ENCODE measurements at regions not wholly inside any gene's neighbourhood (a gene's known extent, or its start where the extent isn't known, plus 50 kb on each side); places are given as distances from the start of the nearest gene placed in this dataset.
"Not testable (repeated sequence)": the region's sequence is repeated elsewhere in the genome, so short reads cannot be mapped to it uniquely, and the experiment has no call there.

DNA sequence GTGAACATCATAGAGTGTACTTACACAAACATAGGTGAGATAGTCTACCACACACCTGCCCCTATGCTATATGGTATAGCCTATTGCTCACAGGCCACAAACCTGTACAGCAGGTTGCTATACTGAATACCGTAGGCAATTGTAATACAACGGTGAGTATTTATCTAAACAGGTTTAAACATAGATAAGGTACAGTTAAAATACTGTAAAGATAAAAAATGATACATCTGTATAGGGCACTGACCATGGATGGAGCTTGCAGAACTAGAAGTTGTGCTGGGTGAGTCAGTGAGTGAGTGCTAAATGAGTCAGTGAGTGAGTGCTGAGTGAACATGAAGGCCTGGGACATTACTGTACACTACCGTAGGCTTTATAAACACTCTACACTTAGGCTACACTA is 267.0 kb upstream of the HS6ST1 start:
- DNase-seq: no peak

DNA sequence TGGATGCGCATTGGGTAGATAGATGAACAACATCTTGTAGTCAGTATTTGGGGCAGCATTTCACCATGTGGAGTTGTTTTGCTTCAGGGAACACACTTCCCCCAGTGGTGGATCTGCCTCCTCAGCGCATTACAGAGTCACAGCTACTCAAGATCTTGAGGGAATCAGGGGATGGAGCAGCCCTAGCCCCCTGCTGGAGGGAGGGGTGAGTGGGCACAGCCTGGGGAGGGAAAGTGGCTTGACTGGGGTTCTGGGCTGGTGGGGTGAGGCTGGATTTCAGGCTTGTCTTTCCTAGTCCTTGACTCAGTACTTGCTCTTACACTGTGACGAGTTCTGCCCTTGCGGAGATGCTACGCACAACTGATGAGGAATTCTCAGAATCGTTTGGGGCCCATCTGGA is 271.0 kb upstream of the HS6ST1 start:
- no peak for DNase-seq

DNA sequence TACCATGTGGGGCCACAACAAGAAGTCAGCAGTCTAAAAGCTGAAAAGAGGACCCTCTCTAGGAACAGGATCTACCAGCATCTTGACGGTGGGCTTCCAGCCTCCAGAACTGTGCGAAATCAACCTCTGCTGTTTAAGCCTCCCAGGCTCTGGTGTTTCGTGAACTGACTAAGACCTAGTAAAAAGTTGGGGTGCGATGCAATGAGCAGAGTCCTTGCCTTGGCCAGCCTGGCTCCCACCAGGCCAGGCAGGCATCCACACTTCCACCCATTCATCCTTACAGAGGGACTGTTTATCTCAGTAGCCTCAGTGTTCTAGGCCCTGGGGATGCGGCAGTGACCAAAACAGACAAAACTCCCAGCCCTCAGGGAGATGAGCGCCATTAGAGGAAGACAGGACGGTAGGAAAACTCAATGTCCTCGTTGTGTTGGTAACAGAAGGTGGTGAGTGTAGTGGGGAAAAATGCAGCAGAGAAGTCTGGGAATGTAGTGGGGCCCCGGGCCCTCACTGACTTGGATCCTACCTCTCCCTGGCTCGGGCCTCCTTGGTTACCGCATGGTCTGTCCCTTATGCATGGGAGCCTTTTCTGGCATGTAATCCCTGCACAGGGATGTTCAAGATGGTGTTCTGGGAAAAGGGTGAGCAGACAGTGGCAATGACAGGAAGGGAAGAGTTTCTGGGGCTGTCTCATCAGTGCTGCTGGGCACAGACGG is 271.8 kb upstream of the HS6ST1 start:
- DNase-seq: no peak

DNA sequence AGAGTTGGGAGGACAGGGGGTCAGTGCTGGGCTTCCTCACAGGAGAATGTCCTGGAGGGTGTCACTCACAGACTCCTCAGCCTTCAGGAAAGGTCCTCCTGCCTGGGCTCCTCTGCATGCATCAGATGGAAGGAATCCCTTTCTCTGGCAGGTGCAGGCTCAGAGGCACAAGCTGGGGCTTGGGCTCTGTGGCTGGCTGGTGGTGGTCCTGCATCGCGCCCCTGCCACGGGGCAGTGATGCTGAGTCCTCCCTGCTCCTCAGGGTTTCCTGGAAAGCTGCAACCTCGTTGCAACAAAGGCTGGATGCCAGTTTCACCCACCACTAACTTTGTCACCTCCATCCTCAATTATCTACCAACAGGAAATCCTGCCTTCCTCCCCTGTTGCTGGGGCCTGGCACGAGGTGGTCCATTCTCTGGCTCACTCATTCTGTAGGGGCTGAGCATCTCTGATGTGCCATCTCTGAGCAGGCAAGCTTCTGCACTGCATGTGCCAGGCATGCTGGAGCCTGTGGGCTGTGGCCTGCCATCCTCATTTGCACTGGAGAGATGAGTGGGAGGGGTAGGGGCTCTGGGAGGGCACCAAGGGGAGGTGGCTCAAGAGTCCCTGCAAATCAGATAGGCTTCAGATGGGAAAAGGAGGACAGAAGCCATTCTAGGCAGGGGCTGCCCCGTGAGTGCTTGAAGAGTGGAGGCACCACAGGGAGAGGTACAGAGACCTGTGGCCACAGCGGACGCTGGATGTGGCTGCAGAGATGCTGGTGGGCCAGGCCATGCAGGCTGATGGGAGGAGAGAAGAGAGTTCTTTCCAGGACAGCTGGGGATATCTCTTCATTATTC is 272.6 kb upstream of the HS6ST1 start:
- DNase-seq: no peak

DNA sequence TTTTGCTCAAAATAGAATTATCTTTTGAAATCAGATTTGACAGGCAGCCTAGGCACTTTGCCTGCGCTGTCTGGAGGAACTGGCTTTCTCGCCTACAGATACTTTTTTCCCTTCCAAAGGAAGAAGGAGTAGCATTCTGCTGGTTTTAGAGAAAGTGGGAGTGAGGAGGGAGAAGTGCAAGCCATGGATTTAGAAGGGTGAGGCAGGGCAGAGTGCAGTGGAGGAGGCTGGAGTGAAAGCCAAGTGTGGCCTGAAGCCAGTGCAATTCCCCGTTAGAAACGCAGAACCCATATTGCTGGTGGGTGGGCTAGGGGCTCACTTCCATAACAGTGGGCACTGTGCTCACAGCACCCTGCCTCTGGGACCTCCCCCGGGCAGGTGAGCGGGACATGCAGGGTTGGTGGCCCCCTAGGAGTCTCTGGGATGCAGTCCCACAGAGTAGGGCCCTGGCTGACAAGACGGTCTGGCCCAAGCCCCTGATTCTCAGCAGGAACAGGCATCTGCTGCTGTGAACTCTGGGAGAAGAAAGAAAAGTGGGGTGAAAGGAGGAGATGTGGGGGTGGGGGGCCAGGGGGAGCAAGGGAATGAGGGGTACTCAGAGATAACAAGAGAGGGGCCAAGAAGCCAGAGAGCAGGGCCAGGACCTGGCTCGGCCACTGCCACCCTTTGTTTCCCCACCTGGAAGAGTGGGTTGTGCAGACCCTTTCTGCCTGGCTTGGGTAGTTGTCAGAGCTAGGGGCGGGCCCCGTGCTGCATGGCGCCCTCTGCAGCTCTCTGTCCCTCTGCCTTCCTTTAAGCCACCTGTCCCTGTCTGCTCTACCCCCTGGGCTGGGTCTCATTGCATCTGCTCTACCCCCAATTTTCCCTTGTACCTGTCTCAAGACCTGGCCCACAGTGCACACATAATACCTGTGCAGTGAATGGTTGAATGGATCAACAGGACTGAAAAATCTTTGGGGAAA is 273.5 kb upstream of the HS6ST1 start:
- no peak for DNase-seq

DNA sequence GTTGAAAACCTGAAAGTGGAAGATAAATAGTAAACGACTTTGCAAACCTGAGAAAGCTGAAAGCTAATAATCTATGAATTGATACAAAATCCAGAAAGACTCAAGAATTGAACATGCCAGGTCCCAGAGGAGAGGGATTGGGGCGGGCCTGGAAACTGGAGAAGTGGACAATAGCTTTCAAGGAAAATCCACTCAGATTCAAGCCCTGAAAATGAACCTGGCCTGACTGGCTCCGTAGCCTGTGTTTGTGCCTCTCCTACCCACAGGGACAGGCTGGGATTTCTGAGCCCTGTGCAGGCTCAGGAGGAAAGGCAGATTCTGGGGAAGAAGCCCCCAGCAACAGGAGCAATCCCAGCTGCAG is 274.8 kb upstream of the HS6ST1 start:
- DNase-seq: no peak

DNA sequence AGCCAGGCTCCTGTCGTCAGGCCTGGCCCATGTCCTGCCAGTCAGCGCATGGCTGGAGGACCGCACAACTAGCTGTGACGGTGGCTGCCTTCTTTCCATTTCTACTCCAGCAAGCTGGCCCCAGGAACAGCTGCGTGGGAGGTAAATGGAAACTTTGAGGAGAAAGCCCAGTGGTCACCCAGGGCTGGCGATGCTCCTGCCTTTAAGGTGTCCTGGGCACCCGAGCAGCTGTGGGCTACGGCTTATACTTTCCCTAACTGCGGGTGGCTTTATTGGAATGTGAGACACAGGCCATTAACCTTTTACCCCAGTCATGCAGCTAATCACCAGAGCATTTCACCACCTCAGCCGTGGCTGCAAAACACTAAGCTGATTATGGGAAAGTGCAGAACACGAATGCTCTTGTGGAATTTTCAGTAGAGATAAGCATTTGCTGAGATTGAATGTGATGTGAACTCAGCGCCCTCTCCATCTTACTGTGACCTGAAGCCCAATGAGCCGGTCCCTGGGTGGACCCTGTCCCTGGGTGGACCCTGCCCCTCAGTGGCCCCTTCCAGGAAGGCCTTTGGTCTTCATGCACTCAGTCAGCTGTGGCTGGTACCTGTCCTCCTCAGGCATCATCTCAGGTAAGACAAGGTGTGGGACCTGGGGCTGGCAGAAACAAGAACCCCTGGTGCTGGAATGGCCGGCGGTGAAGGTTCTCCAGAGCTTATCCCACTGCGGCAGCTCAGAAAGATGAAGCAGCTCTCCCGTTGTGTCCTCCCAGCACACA is 275.4 kb upstream of the HS6ST1 start:
- DNase-seq: no peak

DNA sequence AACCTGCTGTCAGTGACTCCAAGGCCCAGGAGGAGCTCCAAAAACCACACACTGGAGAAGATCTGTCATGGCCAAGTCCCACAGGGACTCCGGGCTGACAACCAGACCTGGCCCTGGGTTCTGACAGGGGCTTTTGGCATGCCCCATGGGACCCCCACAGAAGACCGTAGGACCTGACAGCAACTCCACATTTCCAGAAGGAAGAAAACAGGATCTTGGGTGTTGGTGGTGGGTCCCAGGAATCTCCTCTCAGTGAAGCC is 275.9 kb upstream of the HS6ST1 start:
- DNase-seq: no peak

DNA sequence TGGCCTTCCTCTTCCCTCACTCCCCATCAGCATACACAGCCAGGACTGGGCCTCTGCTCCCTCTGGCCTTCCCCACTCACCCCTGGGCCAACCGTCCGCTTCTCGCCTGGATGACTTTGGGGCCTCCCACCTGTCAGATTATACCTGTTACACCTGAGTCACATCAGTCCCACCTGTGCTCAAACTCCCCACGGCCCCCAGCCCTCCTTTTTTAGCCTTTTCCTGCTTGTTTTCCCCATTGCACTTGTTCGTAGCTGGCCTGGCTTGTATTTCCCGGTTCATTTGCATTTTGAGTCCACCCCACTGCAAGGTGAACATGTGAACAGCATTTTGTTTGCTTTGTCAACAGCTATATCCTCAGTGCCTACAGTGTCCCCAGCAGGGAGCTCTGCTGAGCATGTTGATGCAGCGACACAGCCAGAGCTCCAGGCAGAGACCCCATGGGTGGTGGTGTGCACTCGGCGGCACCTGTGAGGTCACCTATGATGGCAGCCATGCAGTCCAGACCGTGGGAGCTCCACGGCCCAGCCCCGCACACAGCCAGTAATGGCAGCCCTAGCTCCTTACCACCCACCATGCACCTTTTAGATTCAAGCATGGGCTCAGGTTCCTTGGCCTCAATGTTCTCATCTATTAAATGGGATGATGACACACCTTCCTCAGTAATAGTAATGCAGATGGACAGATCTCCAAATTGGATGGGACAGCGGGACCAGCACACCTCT is 276.4 kb upstream of the HS6ST1 start:
- no peak for DNase-seq

DNA sequence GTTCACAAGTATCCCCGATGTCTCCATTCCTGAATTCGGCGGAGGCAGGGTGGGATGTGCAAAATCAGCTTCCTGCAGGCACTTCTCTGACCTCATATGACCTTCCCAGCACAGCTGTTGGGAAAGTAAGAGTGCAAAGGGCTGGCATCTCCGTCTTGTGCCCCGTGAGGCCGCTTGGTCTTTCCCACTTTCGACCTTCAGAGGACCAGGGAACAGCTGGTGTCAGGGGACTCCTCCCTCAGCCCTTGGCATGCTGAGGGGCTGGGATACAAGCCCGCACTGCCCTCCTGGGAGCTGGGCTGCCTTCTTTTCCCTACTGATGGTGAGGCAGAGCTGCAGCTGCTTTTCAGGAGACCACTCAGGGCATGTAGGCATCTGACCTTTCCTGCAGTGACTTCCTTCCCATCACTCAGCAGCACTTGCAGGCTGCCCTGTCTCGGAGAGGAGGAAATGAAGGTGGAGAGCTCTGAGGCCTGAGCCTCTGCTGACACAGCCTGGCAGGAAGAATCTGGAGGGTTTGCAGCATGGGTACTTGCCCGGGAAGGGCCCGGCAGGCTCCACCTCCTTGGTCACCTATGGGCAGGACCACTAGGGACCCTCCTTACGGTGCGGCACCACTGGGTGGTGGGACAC is 277.2 kb upstream of the HS6ST1 start:
- no peak for DNase-seq

DNA sequence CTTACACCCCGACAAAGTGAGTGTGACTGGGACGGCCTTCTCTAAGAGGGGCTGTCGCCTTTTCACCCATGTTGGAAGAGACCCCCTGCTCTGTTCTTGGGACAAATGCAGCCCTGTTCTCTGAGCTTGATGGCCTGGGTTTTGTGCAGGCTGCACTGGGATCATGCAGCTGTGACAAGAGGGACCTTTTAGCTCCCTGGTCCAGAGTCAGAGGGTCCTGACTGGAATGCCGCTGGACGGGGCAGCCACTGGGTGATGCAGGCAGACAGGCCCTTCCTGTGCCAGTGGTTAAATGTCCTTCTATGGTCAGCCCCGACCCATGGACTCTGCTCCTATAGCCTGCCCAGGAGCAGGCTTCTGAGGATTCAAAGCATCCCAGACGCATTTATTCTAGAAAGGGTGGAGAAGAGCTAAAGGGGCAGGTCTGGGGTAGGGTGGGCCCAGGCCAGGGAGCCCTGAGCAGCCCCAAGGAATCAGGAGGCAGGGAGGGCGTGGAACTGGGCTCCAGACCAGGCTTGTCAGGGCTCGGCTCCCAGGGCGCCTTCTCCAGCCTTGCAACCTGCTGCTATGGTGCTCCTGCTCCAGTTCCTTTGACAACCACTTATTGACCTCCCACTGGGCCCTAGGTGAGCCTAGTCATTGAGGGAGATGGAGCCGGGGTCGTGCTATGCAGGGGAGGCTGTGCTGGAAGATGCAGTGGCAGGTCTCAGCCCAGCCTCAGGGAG is 277.9 kb upstream of the HS6ST1 start:
- no peak for DNase-seq

DNA sequence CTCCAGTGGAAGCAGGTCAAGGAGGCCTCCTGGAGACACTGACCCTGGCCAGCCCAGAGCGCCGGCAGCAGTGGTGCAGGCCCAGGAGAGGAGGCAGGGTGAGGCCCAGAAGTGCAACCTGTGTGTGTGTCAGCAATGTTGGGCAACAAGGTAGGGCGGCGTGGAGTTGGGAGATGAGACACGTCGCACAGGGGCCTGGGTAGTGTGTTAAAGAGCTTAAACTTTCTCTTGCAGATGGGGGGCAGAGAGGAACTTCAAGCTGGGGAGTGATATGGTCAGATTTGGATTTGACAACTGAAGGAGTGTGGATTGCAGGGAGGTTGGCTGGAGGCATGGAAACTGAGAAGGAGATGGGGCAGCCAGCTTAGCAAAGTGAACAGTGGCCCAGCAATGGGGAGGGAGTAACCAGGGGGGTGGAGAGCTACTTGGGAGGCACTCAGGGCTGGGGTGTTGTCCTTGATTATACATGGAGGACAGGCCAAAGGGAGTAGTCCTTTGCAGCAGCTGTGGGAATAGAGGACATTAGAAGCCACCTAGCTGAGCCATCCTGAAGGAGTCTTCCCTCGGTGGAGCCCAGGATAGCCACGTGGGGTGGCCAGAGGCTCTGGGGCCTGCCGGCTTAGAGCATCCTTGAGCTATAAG is 278.6 kb upstream of the HS6ST1 start:
- no peak for DNase-seq

DNA sequence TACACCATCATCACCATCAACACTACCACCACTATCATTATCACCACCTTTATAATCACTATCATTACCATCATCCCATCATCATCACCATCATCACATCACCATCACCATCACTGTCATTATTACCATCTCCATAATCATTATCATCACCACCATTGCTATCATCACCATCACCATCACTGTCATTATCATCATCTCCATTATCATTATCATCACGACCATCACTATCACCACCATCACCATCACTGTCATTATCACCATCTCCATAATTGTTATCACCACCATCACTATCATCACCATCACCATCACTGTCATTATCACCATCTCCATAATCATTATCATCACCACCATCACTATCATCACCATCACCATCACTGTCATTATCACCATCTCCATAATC is 279.6 kb upstream of the HS6ST1 start:
- DNase-seq: not testable (repeated sequence)

DNA sequence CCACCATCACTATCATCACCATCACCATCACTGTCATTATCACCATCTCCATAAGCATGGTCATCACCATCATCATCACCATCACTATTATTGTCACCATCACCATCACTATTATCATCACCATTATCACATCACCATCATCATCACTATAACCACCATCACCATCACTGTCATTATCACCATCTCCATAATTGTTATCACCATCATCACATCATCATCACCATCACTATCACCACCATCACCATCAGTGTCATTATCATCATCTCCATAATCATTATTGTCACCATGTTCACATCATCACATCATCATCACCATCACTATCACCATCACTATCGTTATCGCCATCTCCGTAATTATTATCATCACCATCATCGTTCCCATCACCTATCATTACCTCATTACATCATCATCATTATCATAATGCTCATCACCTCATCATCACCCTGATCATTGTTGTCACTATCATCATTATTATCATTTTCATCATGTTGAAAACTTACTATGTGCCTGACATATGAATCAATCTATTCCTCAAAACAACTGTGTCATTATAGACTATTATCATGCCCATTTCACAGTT is 280.3 kb upstream of the HS6ST1 start:
- no peak for DNase-seq

DNA sequence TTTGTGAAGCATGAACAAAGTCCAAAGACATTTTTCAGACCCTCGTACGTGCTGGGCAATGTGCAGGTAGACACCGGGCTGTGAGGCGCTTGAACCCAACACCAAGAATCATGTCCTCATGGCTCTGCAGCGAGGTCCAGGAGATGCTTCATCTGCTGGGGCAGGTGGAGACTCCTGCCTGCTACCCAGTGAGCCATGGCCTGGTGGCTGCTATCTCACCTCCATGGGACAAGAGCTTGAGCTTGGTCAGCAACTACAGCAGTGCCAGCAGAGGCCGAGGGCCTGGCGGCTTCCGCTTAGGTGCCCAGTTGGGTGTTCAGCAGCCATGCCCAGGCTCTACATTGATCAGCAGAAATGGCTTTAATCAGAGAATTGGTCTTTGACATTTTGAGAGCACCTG is 281.0 kb upstream of the HS6ST1 start:
- no peak for DNase-seq

DNA sequence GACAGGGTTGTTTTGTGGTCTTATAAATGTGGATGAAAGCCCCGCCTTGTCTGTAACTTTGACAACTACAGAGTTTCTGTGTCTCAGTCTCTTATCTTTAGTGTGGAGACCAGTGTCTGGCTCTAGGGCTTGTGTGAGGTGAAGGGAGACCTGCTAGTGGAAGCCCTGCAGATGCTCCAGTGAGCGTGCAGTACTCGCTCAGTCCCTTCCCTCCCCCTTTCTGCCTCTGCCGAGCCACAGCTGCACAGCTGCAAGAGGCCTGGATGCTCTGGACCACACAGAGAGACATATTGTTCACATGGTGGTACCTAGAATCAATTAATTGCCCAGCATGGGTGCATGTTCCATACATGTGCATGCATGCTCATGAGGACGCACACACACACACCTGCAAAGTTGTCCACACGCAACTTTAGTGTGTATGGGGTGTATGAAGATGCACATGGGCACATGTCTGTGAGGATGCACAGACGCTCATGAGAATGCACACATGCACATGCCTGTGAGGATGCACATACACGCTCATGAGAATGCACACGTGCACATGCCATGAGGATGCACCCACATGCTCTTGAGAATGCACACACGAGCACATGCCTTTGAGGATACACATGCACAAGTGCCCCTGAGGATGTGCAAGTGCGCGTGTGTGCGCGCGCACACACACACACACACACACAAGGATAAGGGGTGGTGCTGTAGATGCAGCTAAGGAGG is 282.1 kb upstream of the HS6ST1 start:
- no peak for DNase-seq

DNA sequence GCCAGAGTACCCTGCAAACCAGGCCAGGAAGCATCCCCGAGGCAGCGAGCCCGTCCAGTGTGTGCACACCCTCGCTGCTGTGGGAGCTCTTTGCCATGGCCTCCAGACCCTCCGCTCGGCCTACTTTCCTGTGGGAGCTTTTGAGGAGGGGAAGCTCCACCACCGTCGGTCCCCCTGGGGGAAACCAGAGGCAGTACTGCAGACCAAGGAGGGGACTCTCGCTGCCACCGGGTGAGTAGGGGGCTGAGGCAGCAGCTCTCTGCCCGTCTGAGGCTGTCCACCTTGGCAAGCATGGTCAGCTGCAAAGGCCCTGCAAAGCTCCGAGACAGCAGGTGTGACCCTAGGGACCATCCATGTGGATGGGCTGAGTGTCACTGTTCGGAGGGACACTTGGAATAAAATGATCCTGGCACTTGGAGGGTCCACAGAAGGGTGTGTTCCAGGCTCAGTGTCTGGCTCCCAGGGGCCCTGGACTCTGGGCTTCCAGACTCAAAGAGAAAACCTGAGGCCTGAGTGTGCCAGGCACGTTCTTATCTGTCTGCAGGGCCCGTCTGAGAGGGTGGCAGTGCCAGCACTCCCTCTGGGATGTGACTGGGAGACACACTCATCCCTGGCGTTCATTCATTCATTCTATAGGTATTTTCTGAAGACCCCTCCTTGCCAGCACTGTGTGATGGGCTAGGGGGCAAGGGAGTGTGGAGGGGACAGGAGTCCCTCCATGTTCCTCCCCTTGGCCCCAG is 282.8 kb upstream of the HS6ST1 start:
- no peak for DNase-seq

DNA sequence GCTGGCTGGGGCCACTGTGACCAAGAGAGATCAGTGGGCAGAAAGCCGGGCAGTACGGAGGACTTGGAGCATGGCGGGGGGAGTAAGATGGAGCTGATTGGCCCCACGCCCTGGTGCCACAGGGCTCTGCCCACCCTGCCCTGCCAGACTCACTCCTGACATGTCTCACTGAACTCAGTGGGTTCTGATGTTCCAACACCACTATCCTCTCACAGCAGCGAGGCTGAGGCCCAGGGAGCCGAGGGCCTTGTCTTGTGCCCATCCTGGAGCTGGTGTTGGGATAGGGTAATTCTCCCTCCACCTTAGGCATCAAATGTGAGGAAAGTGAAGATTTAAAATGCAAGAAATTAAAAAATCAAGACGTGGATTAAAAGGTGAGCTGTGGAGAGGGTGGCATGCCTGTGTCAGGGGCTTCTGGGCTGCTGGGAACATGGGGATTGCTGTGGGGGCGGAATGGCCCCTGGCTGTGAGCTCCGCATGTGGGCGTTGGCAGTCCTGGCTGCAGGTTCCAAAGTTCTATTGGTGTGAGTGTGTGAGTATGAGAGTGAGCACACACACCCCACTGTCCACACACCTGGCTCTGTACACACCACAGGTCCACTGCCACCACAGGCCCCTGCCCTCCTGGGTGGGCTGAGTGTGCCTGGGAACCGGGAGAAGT is 283.5 kb upstream of the HS6ST1 start:
- no peak for DNase-seq

Data from stimulated activated CD4-positive, alpha-beta T cell treated with anti-CD3 and anti-CD28 coated beads, Interleukin-12 subunit alpha, Interleukin-12 subunit beta, amount 100 ng/mL, for 4 hours (primary cell).